Glomerular endothelial cell (primary cell): ENCODE measurements at regions not wholly inside any gene's neighbourhood (a gene's known extent, or its start where the extent isn't known, plus 50 kb on each side); places are given as distances from the start of the nearest gene placed in this dataset.

Experiments used
- DNase-seq: peaks from one replicate; pipeline ENCODE4 v3.0.0-alpha.2; 2011; ENCODE audit warnings: low read depth, low spot score; ENCODE audit errors: extremely low read depth

GRCh38 chr20:6265204-6265904 is 142.5 kb upstream of the FERMT1 start:
- DNase-seq = peak; percentile 51

GRCh38 chr20:6253396-6253795 is 130.6 kb upstream of the FERMT1 start:
- no peak for DNase-seq

GRCh38 chr20:6245436-6245835 is 122.6 kb upstream of the FERMT1 start:
- no peak for DNase-seq

GRCh38 chr20:6241591-6241990 is 118.8 kb upstream of the FERMT1 start:
- DNase-seq = no peak

GRCh38 chr20:6240059-6240458 is 117.2 kb upstream of the FERMT1 start:
- DNase-seq = no peak

- no peak for DNase-seq
Measured at GRCh38 chr20:6238421-6238820, 115.6 kb upstream of the FERMT1 start.

- DNase-seq = no peak
Measured at GRCh38 chr20:6235510-6235909, 112.7 kb upstream of the FERMT1 start.

GRCh38 chr20:6232436-6232835 is 109.6 kb upstream of the FERMT1 start:
- DNase-seq = no peak

GRCh38 chr20:6231556-6231955 is 108.7 kb upstream of the FERMT1 start:
- no peak for DNase-seq

- no peak for DNase-seq
Measured at GRCh38 chr20:6228302-6228843, 105.5 kb upstream of the FERMT1 start.

GRCh38 chr20:6213311-6213710 is 90.5 kb upstream of the FERMT1 start:
- DNase-seq = no peak

- no peak for DNase-seq
Measured at GRCh38 chr20:6212903-6213302, 90.1 kb upstream of the FERMT1 start.

- DNase-seq = no peak
Measured at GRCh38 chr20:6209093-6209492, 86.3 kb upstream of the FERMT1 start.

GRCh38 chr20:6200092-6200491 is 77.3 kb upstream of the FERMT1 start:
- no peak for DNase-seq

- no peak for DNase-seq
Measured at GRCh38 chr20:6185268-6185667, 62.4 kb upstream of the FERMT1 start.

GRCh38 chr20:6184086-6184485 is 61.3 kb upstream of the FERMT1 start:
- DNase-seq = no peak

GRCh38 chr20:6180531-6180930 is 57.7 kb upstream of the FERMT1 start:
- DNase-seq = no peak

- DNase-seq = peak; percentile 25
Measured at GRCh38 chr20:6178537-6178936, 55.7 kb upstream of the FERMT1 start.

GRCh38 chr20:6173481-6173880 is 50.7 kb upstream of the FERMT1 start:
- DNase-seq = no peak
